Psoas muscle (tissue), 7 donors: ENCODE measurements at regions not wholly inside any gene's neighbourhood (a gene's known extent, or its start where the extent isn't known, plus 50 kb on each side); places are given as distances from the start of the nearest gene placed in this dataset.

Experiments used
- ATAC-seq, 4 donors: fragments of 200-7000 bp; cut with Tn5 transposase; one replicate each; pipeline ENCODE4 v1.9.1; 2020; ENCODE audit warnings: moderate library complexity in 3 of 4, mild to moderate bottlenecking in 2 of 4
- DNase-seq, 2 donors: peaks; one replicate each; pipeline ENCODE4 v3.0.0-alpha.2; 2020
- H3K27ac ChIP-seq: fragments of 200-600 bp; one replicate; pipeline ENCODE4 v1.8.0; 2022
- H3K27me3 ChIP-seq, 3 donors: fragments of 200-600 bp in 1 of 3; one replicate each; pipeline versions ENCODE4 v1.6.1 to v1.8.0; 2013 to 2022; ENCODE audit warnings: low read length in 2 of 3, mild to moderate bottlenecking in 2 of 3, moderate library complexity in 1 of 3; ENCODE audit not compliant: insufficient read depth in 3 of 3
- H3K36me3 ChIP-seq, 2 donors: fragments of 200-600 bp in 1 of 2; one replicate each; pipeline versions ENCODE4 v1.6.1 to v1.8.0; 2013 to 2022; ENCODE audit warnings: low read depth in 1 of 2, mild to moderate bottlenecking in 1 of 2, moderate library complexity in 1 of 2; ENCODE audit not compliant: insufficient read depth in 1 of 2
- H3K4me1 ChIP-seq: fragments of 200-600 bp; one replicate; pipeline ENCODE4 v1.8.0; 2022
- H3K4me3 ChIP-seq: fragments of 200-600 bp; one replicate; pipeline ENCODE4 v1.8.0; 2022; ENCODE audit warnings: mild to moderate bottlenecking
- H3K9me3 ChIP-seq: fragments of 200-600 bp; one replicate; pipeline ENCODE4 v1.8.0; 2022
- CTCF ChIP-seq: fragments of 200-600 bp; IDR thresholded peaks from one replicate; pipeline ENCODE4 v1.8.0; 2022; ENCODE audit warnings: antibody characterized with exemption
- WGBS, 3 donors: extraction: QIAGEN DNeasy Blood & Tissue Kit; methylation state at CpG; one replicate each; pipeline versions ENCODE4 v1.1.6 to v1.1.7; 2013; 5-methylcytosine and 5-hydroxymethylcytosine counted together
- intact Hi-C, 2 donors: fragments of 100-400 bp; cut with DNase I; formaldehyde crosslinking; loops; one replicate each; pipeline versions ENCODE4 v1.11.0 to v1.14.2; 2022
- donor health status: healthy with polysubstance abuse.
- donor health status: DM: no; HTN: no; CAD: no; lungs with moderate emphysema.
- donor health status: Bipolar disorder and iron deficiency.
- donor health status: healthy.
- donor health status: DM: yes; HTN: yes; CAD: no.
- donor health status: DM: no; HTN: no; CAD: no.
- donor health status: DM: yes; HTN: yes; CAD: no.

GRCh38 chr18:30056528-30056927 lies 986.0 kb downstream of the DSC3 start:
- Histone ChIP-seq H3K36me3 (no peaks in the 10 kb centered on the region), H3K27me3 (no peaks in the 10 kb centered on the region), H3K9me3 (no peaks in the 10 kb centered on the region), H3K27ac (no peak overlapping the region), H3K4me1 (no peaks in the 10 kb centered on the region), H3K4me3 (no peak overlapping the region)
- no peak for TF ChIP-seq CTCF
- intact Hi-C loops = no loop called here
- ATAC-seq (no peak), DNase-seq (no peak)
- 66 to 79% (median 66%) methylated on average over 2 of the region's 2 CpGs for WGBS, 3 donors

GRCh38 chr18:30044496-30044895 lies 998.0 kb downstream of the DSC3 start:
- Histone ChIP-seq H3K36me3 (no peaks in the 10 kb centered on the region), H3K4me1 (no peaks in the 10 kb centered on the region), H3K27me3 (no peaks in the 10 kb centered on the region), H3K4me3 (no peak overlapping the region), H3K9me3 (no peaks in the 10 kb centered on the region), H3K27ac (no peak overlapping the region)
- 67 to 73% (median 68%) methylated on average over 5 of the region's 5 CpGs for WGBS, 3 donors
- intact Hi-C loops = no loop called here
- ATAC-seq (no peak), DNase-seq (no peak)
- no peak for TF ChIP-seq CTCF

- H3K27ac ChIP-seq = no peak overlapping the region
- H3K27me3 ChIP-seq = no peaks in the 10 kb centered on the region
- ATAC-seq (no peak), DNase-seq (no peak)
- intact Hi-C loops = no loop called here
- no peak for TF ChIP-seq CTCF
- H3K4me3 ChIP-seq = no peak overlapping the region
- no peaks in the 10 kb centered on the region for H3K9me3 ChIP-seq
- H3K4me1 ChIP-seq = no peaks in the 10 kb centered on the region
- H3K36me3 ChIP-seq = no peaks in the 10 kb centered on the region
Observed at GRCh38 chr18:30039201-30039600, 1003.3 kb downstream of the DSC3 start.

GRCh38 chr18:30034818-30035217 lies 1007.7 kb downstream of the DSC3 start:
- no peak for TF ChIP-seq CTCF
- no peaks in the 10 kb centered on the region for H3K4me1 ChIP-seq
- no peaks in the 10 kb centered on the region for H3K27me3 ChIP-seq
- no peak overlapping the region for H3K4me3 ChIP-seq
- 90 to 94% (median 90%) methylated on average over 3 of the region's 3 CpGs for WGBS, 3 donors
- DNase-seq (no peak), ATAC-seq (no peak)
- no peaks in the 10 kb centered on the region for H3K36me3 ChIP-seq
- H3K27ac ChIP-seq = no peak overlapping the region
- intact Hi-C loops = no loop called here
- H3K9me3 ChIP-seq = no peaks in the 10 kb centered on the region

- 83 to 86% (median 83%) methylated on average over 2 of the region's 2 CpGs for WGBS, 3 donors
- TF ChIP-seq CTCF = no peak
- no peak for DNase-seq
- no peak for ATAC-seq
- intact Hi-C loops = no loop called here
- H3K4me1 ChIP-seq = no peaks in the 10 kb centered on the region
- H3K27ac ChIP-seq = no peak overlapping the region
- no peaks in the 10 kb centered on the region for H3K27me3 ChIP-seq
- H3K9me3 ChIP-seq = no peaks in the 10 kb centered on the region
- no peaks in the 10 kb centered on the region for H3K36me3 ChIP-seq
- H3K4me3 ChIP-seq = no peak overlapping the region
Observed at GRCh38 chr18:30016179-30016578, 1026.4 kb downstream of the DSC3 start.
